Pons (tissue), 1 donor: ENCODE measurements at regions not wholly inside any gene's neighbourhood (a gene's known extent, or its start where the extent isn't known, plus 50 kb on each side); places are given as distances from the start of the nearest gene placed in this dataset.
A peak's percentile ranks its signal among the peaks of the same experiment; 100 is the strongest.
"Not testable (repeated sequence)": the region's sequence is repeated elsewhere in the genome, so short reads cannot be mapped to it uniquely, and the experiment has no call there.

Experiments
- DNase-seq: peaks from one replicate; pipeline ENCODE4 v3.0.0-alpha.2; 2016; ENCODE audit warnings: low spot score

- no peak for DNase-seq
Measured at GRCh38 chr7:131959106-131959812, 402.8 kb upstream of the PODXL start.

GRCh38 chr7:131957338-131958020 lies 401.1 kb upstream of the PODXL start:
- DNase-seq = no peak

GRCh38 chr7:131956864-131957263 lies 400.4 kb upstream of the PODXL start:
- DNase-seq = no peak

- no peak for DNase-seq
Measured at GRCh38 chr7:131955679-131956078, 399.3 kb upstream of the PODXL start.

GRCh38 chr7:131953184-131953583 lies 396.8 kb upstream of the PODXL start:
- no peak for DNase-seq

GRCh38 chr7:131952365-131952764 lies 395.9 kb upstream of the PODXL start:
- DNase-seq = no peak

- peak; percentile 12 for DNase-seq
Measured at GRCh38 chr7:131950758-131951157, 394.3 kb upstream of the PODXL start.

GRCh38 chr7:131949659-131950058 lies 393.2 kb upstream of the PODXL start:
- no peak for DNase-seq

GRCh38 chr7:131948434-131949053 lies 392.1 kb upstream of the PODXL start:
- no peak for DNase-seq

GRCh38 chr7:131947661-131948060 lies 391.2 kb upstream of the PODXL start:
- DNase-seq = no peak

GRCh38 chr7:131945957-131946544 lies 389.6 kb upstream of the PODXL start:
- DNase-seq = no peak

- DNase-seq = peak; percentile 25
Measured at GRCh38 chr7:131945313-131945911, 389.0 kb upstream of the PODXL start.

- no peak for DNase-seq
Measured at GRCh38 chr7:131944556-131945069, 388.2 kb upstream of the PODXL start.

GRCh38 chr7:131943646-131944045 lies 387.2 kb upstream of the PODXL start:
- no peak for DNase-seq

- no peak for DNase-seq
Measured at GRCh38 chr7:131943211-131943610, 386.8 kb upstream of the PODXL start.

- DNase-seq = no peak
Measured at GRCh38 chr7:131942287-131943150, 386.1 kb upstream of the PODXL start.

- no peak for DNase-seq
Measured at GRCh38 chr7:131941291-131941690, 384.9 kb upstream of the PODXL start.

GRCh38 chr7:131940621-131941165 lies 384.3 kb upstream of the PODXL start:
- no peak for DNase-seq

GRCh38 chr7:131938788-131939187 lies 382.4 kb upstream of the PODXL start:
- not testable (repeated sequence) for DNase-seq

GRCh38 chr7:131937868-131938267 lies 381.4 kb upstream of the PODXL start:
- DNase-seq = no peak

- DNase-seq = no peak
Measured at GRCh38 chr7:131935180-131935579, 378.8 kb upstream of the PODXL start.
